ENCODE measurements at regions not wholly inside any gene's neighbourhood (a gene's known extent, or its start where the extent isn't known, plus 50 kb on each side); places are given as distances from the start of the nearest gene placed in this dataset.
A peak's percentile ranks its signal among the peaks of the same experiment; 100 is the strongest.

- H3K4me3 Mint-ChIP-seq: no peak overlapping the region
- peaks cover 13 to 14% of the 10 kb centered on the region in 2 experiments for H3K9me3 ChIP-seq (ENCODE audit: control insufficient read depth in 2 of 2, low read length in 2 of 2)
- H3K4me3 ChIP-seq (ENCODE audit: low read depth, low read length): no peak overlapping the region
- H3K36me3 ChIP-seq (ENCODE audit: control insufficient read depth, insufficient read depth, low read length): no peaks in the 10 kb centered on the region
- H3K27me3 ChIP-seq (ENCODE audit: control insufficient read depth, insufficient read depth, low read length): no peaks in the 10 kb centered on the region
- H3K27ac Mint-ChIP-seq: no peak overlapping the region
- H3K4me1 ChIP-seq (ENCODE audit: control insufficient read depth, insufficient read depth, low read length, poor library complexity, severe bottlenecking): no peaks in the 10 kb centered on the region
- H3K4me1 Mint-ChIP-seq: no peaks in the 10 kb centered on the region
- peaks cover 0 to 22% (median 7%) of the 10 kb centered on the region in 7 donors for H3K9me3 Mint-ChIP-seq
- H3K27ac ChIP-seq (ENCODE audit: insufficient read depth, low read length, poor library complexity, severe bottlenecking): no peak overlapping the region
- no peak for ATAC-seq (ENCODE audit: low read depth in 2 of 2)
- no peaks in the 10 kb centered on the region for H3K27me3 Mint-ChIP-seq
- H3K36me3 Mint-ChIP-seq: no peaks in the 10 kb centered on the region
- DNase-seq: no peak
Measured at GRCh38 chr7:73966062-73966940, 61.7 kb upstream of the ELN start.

- no peak overlapping the region for H3K4me3 Mint-ChIP-seq
- peaks cover 13 to 14% of the 10 kb centered on the region in 2 experiments for H3K9me3 ChIP-seq (ENCODE audit: control insufficient read depth in 2 of 2, low read length in 2 of 2)
- H3K4me1 ChIP-seq (ENCODE audit: control insufficient read depth, insufficient read depth, low read length, poor library complexity, severe bottlenecking): no peaks in the 10 kb centered on the region
- ATAC-seq (ENCODE audit: low read depth in 2 of 2) (no peak), DNase-seq (no peak)
- no peak overlapping the region for H3K27ac Mint-ChIP-seq
- H3K4me1 Mint-ChIP-seq: no peaks in the 10 kb centered on the region
- no peaks in the 10 kb centered on the region for H3K27me3 Mint-ChIP-seq
- H3K4me3 ChIP-seq (ENCODE audit: low read depth, low read length): no peak overlapping the region
- H3K36me3 ChIP-seq (ENCODE audit: control insufficient read depth, insufficient read depth, low read length): no peaks in the 10 kb centered on the region
- peaks cover 0 to 18% (median 10%) of the 10 kb centered on the region in 7 donors for H3K9me3 Mint-ChIP-seq
- no peaks in the 10 kb centered on the region for H3K36me3 Mint-ChIP-seq
- H3K27ac ChIP-seq (ENCODE audit: insufficient read depth, low read length, poor library complexity, severe bottlenecking): no peak overlapping the region
- no peaks in the 10 kb centered on the region for H3K27me3 ChIP-seq (ENCODE audit: control insufficient read depth, insufficient read depth, low read length)
Measured at GRCh38 chr7:73966941-73967831, 60.8 kb upstream of the ELN start.

- no peak for DNase-seq
- Histone ChIP-seq H3K4me1 (ENCODE audit: control insufficient read depth, insufficient read depth, low read length, poor library complexity, severe bottlenecking) (no peaks in the 10 kb centered on the region), H3K27me3 (ENCODE audit: control insufficient read depth, insufficient read depth, low read length) (no peaks in the 10 kb centered on the region), H3K4me3 (ENCODE audit: low read depth, low read length) (no peak overlapping the region), H3K9me3 (ENCODE audit: control insufficient read depth in 2 of 2, low read length in 2 of 2) (peaks cover 13 to 14% of the 10 kb centered on the region in 2 experiments), H3K27ac (ENCODE audit: insufficient read depth, low read length, poor library complexity, severe bottlenecking) (no peak overlapping the region), H3K36me3 (ENCODE audit: control insufficient read depth, insufficient read depth, low read length) (no peaks in the 10 kb centered on the region)
- Mint-ChIP-seq H3K27ac (no peak overlapping the region), H3K4me3 (no peak overlapping the region), H3K27me3 (no peaks in the 10 kb centered on the region), H3K4me1 (no peaks in the 10 kb centered on the region), H3K9me3 (peaks cover 0 to 16% (median 10%) of the 10 kb centered on the region in 7 donors), H3K36me3 (no peaks in the 10 kb centered on the region)
- no peak for ATAC-seq (ENCODE audit: low read depth in 2 of 2)
Measured at GRCh38 chr7:73967832-73968290, 60.1 kb upstream of the ELN start.

- peaks cover 0 to 11% (median 6%) of the 10 kb centered on the region in 7 donors for H3K9me3 Mint-ChIP-seq
- no peak for ATAC-seq (ENCODE audit: low read depth in 2 of 2)
- no peaks in the 10 kb centered on the region for H3K36me3 Mint-ChIP-seq
Measured at GRCh38 chr7:73968487-73968886, 59.5 kb upstream of the ELN start.

GRCh38 chr7:73969991-73970390 lies 58.0 kb upstream of the ELN start:
- H3K27ac Mint-ChIP-seq: no peak overlapping the region

More at GRCh38 chr7:73968487-73968886, 59.5 kb upstream of the ELN start:
- no peak for DNase-seq
- H3K9me3 ChIP-seq (ENCODE audit: control insufficient read depth in 2 of 2, low read length in 2 of 2): peaks cover 7 to 8% of the 10 kb centered on the region in 2 experiments
- Mint-ChIP-seq H3K27me3 (no peaks in the 10 kb centered on the region), H3K27ac (no peak overlapping the region), H3K4me1 (no peaks in the 10 kb centered on the region), H3K4me3 (no peak overlapping the region)
- no peaks in the 10 kb centered on the region for H3K4me1 ChIP-seq (ENCODE audit: control insufficient read depth, insufficient read depth, low read length, poor library complexity, severe bottlenecking)
- H3K4me3 ChIP-seq (ENCODE audit: low read depth, low read length): no peak overlapping the region
- no peak overlapping the region for H3K27ac ChIP-seq (ENCODE audit: insufficient read depth, low read length, poor library complexity, severe bottlenecking)
- H3K27me3 ChIP-seq (ENCODE audit: control insufficient read depth, insufficient read depth, low read length): no peaks in the 10 kb centered on the region
- H3K36me3 ChIP-seq (ENCODE audit: control insufficient read depth, insufficient read depth, low read length): no peaks in the 10 kb centered on the region

GRCh38 chr7:73970801-73971229 lies 57.2 kb upstream of the ELN start:
- H3K4me1 Mint-ChIP-seq: no peaks in the 10 kb centered on the region
- Histone ChIP-seq H3K27ac (ENCODE audit: insufficient read depth, low read length, poor library complexity, severe bottlenecking) (no peak overlapping the region), H3K4me1 (ENCODE audit: control insufficient read depth, insufficient read depth, low read length, poor library complexity, severe bottlenecking) (no peaks in the 10 kb centered on the region), H3K36me3 (ENCODE audit: control insufficient read depth, insufficient read depth, low read length) (no peaks in the 10 kb centered on the region), H3K9me3 (ENCODE audit: control insufficient read depth in 2 of 2, low read length in 2 of 2) (no peaks in the 10 kb centered on the region), H3K4me3 (ENCODE audit: low read depth, low read length) (no peak overlapping the region), H3K27me3 (ENCODE audit: control insufficient read depth, insufficient read depth, low read length) (no peaks in the 10 kb centered on the region)
- DNase-seq (no peak), ATAC-seq (ENCODE audit: low read depth in 2 of 2) (no peak)
- H3K27ac Mint-ChIP-seq: no peak overlapping the region
- no peaks in the 10 kb centered on the region for H3K36me3 Mint-ChIP-seq
- H3K27me3 Mint-ChIP-seq: no peaks in the 10 kb centered on the region
- no peak overlapping the region for H3K4me3 Mint-ChIP-seq
- peaks cover 0 to 5% (median 0%) of the 10 kb centered on the region in 7 donors for H3K9me3 Mint-ChIP-seq

More at GRCh38 chr7:73969991-73970390, 58.0 kb upstream of the ELN start:
- Mint-ChIP-seq H3K27me3 (no peaks in the 10 kb centered on the region), H3K4me1 (no peaks in the 10 kb centered on the region), H3K9me3 (peaks cover 0 to 5% (median 0%) of the 10 kb centered on the region in 7 donors), H3K4me3 (no peak overlapping the region), H3K36me3 (no peaks in the 10 kb centered on the region)
- Histone ChIP-seq H3K27me3 (ENCODE audit: control insufficient read depth, insufficient read depth, low read length) (no peaks in the 10 kb centered on the region), H3K4me3 (ENCODE audit: low read depth, low read length) (no peak overlapping the region), H3K9me3 (ENCODE audit: control insufficient read depth in 2 of 2, low read length in 2 of 2) (no peaks in the 10 kb centered on the region), H3K36me3 (ENCODE audit: control insufficient read depth, insufficient read depth, low read length) (no peaks in the 10 kb centered on the region), H3K4me1 (ENCODE audit: control insufficient read depth, insufficient read depth, low read length, poor library complexity, severe bottlenecking) (no peaks in the 10 kb centered on the region), H3K27ac (ENCODE audit: insufficient read depth, low read length, poor library complexity, severe bottlenecking) (no peak overlapping the region)
- no peak for DNase-seq
- ATAC-seq (ENCODE audit: low read depth in 2 of 2): no peak

GRCh38 chr7:73971322-73971703 lies 56.7 kb upstream of the ELN start:
- Mint-ChIP-seq H3K27me3 (no peaks in the 10 kb centered on the region), H3K27ac (no peak overlapping the region), H3K36me3 (no peaks in the 10 kb centered on the region), H3K4me1 (no peaks in the 10 kb centered on the region), H3K4me3 (peak overlapping the region in 1 of 4 donors; percentile 16), H3K9me3 (peaks cover 0 to 5% (median 0%) of the 10 kb centered on the region in 7 donors)
- H3K36me3 ChIP-seq (ENCODE audit: control insufficient read depth, insufficient read depth, low read length): no peaks in the 10 kb centered on the region
- no peak overlapping the region for H3K27ac ChIP-seq (ENCODE audit: insufficient read depth, low read length, poor library complexity, severe bottlenecking)
- H3K9me3 ChIP-seq (ENCODE audit: control insufficient read depth in 2 of 2, low read length in 2 of 2): no peaks in the 10 kb centered on the region
- H3K27me3 ChIP-seq (ENCODE audit: control insufficient read depth, insufficient read depth, low read length): no peaks in the 10 kb centered on the region
- no peak for DNase-seq
- no peak for ATAC-seq (ENCODE audit: low read depth in 2 of 2)
- no peaks in the 10 kb centered on the region for H3K4me1 ChIP-seq (ENCODE audit: control insufficient read depth, insufficient read depth, low read length, poor library complexity, severe bottlenecking)
- H3K4me3 ChIP-seq (ENCODE audit: low read depth, low read length): no peak overlapping the region
